ENCODE measurements at regions not wholly inside any gene's neighbourhood (a gene's known extent, or its start where the extent isn't known, plus 50 kb on each side); places are given as distances from the start of the nearest gene placed in this dataset.

DNA sequence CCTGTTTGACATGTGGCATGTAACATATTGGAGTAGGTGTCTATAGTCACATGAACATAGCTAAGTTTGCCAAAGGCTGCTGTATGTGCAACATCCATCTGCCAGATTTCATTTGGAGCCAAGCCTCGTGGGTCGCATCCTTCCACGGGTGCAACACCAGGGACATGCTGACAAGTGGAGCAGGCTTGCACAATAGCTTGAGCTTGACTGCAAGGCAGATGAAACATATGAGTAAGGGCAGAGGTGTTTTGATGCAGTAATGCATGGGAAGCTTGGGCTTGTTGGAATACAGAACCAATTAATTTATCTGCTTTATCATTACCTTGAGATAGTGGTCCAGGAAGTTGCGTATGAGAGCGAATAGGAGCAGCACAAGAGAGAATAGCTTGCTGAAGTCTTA lies 74.1 kb upstream of the BTN3A2 start:
- TF ChIP-seq, protein P1, sequence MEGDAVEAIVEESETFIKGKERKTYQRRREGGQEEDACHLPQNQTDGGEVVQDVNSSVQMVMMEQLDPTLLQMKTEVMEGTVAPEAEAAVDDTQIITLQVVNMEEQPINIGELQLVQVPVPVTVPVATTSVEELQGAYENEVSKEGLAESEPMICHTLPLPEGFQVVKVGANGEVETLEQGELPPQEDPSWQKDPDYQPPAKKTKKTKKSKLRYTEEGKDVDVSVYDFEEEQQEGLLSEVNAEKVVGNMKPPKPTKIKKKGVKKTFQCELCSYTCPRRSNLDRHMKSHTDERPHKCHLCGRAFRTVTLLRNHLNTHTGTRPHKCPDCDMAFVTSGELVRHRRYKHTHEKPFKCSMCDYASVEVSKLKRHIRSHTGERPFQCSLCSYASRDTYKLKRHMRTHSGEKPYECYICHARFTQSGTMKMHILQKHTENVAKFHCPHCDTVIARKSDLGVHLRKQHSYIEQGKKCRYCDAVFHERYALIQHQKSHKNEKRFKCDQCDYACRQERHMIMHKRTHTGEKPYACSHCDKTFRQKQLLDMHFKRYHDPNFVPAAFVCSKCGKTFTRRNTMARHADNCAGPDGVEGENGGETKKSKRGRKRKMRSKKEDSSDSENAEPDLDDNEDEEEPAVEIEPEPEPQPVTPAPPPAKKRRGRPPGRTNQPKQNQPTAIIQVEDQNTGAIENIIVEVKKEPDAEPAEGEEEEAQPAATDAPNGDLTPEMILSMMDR (IDR thresholded peaks at IDR 0.05; ENCODE audit: borderline replicate concordance, extremely low read depth, low read length, poor library complexity, severe bottlenecking) = no peak
- TF ChIP-seq EZH2 (IDR thresholded peaks at IDR 0.05; ENCODE audit: borderline replicate concordance, low read depth, low read length, severe bottlenecking) = no peak
